Neutrophil (primary cell): ENCODE measurements at regions not wholly inside any gene's neighbourhood (a gene's known extent, or its start where the extent isn't known, plus 50 kb on each side); places are given as distances from the start of the nearest gene placed in this dataset.

Experiments
- H3K27ac ChIP-seq: fragments of 200-600 bp; sonication (generic); 2 replicates; pipeline ENCODE4 v1.5.1; 2016; ENCODE audit warnings: mild to moderate bottlenecking, moderate library complexity
- H3K27me3 ChIP-seq: fragments of 200-600 bp; sonication (generic); 2 replicates; pipeline ENCODE4 v1.6.0; 2016; ENCODE audit warnings: mild to moderate bottlenecking
- H3K36me3 ChIP-seq: fragments of 200-600 bp; sonication (generic); 2 replicates; pipeline ENCODE4 v1.5.1; 2017
- H3K4me1 ChIP-seq, 2 experiments: fragments of 200-600 bp in 1 of 2; sonication (generic) in 1 of 2; 1 replicate in 1 of 2; 2 replicates in 1 of 2; pipeline versions ENCODE4 v1.5.1 to v1.6.1; 2013 to 2016; ENCODE audit warnings: low read depth in 1 of 2, low read length in 1 of 2, mild to moderate bottlenecking in 1 of 2, moderate library complexity in 1 of 2; ENCODE audit not compliant: control insufficient read depth in 1 of 2, insufficient read depth in 1 of 2
- H3K4me3 ChIP-seq, 2 experiments: fragments of 200-600 bp in 1 of 2; sonication (generic) in 1 of 2; 1 replicate in 1 of 2; 2 replicates in 1 of 2; pipeline ENCODE4 v1.5.1; 2013 to 2016; ENCODE audit warnings: low read depth in 1 of 2, low read length in 1 of 2, mild to moderate bottlenecking in 1 of 2, moderate library complexity in 1 of 2
- H3K9me3 ChIP-seq: fragments of 200-600 bp; sonication (generic); 2 replicates; pipeline ENCODE4 v1.5.1; 2016
- CTCF ChIP-seq: fragments of 200-600 bp; sonication (generic); IDR thresholded peaks from 2 replicates; pipeline ENCODE4 v1.5.1; 2016; ENCODE audit warnings: antibody characterized with exemption

GRCh38 chr5:73323466-73323865 is 125.1 kb downstream of the FOXD1 start:
- Histone ChIP-seq H3K9me3 (no peaks in the 10 kb centered on the region), H3K27ac (no peak overlapping the region), H3K4me1 (no peaks in the 10 kb centered on the region), H3K36me3 (no peaks in the 10 kb centered on the region), H3K27me3 (peaks cover 81% of the 10 kb centered on the region), H3K4me3 (no peak overlapping the region)
- TF ChIP-seq CTCF = no peak

GRCh38 chr5:73322437-73323076 is 126.0 kb downstream of the FOXD1 start:
- no peaks in the 10 kb centered on the region for H3K9me3 ChIP-seq
- peaks cover 79% of the 10 kb centered on the region for H3K27me3 ChIP-seq
- TF ChIP-seq CTCF = no peak
- no peaks in the 10 kb centered on the region for H3K4me1 ChIP-seq
- no peak overlapping the region for H3K27ac ChIP-seq
- H3K4me3 ChIP-seq = no peak overlapping the region
- no peaks in the 10 kb centered on the region for H3K36me3 ChIP-seq

- Histone ChIP-seq H3K27me3 (peaks cover 82% of the 10 kb centered on the region), H3K4me3 (no peak overlapping the region), H3K9me3 (no peaks in the 10 kb centered on the region), H3K36me3 (no peaks in the 10 kb centered on the region), H3K4me1 (no peaks in the 10 kb centered on the region), H3K27ac (no peak overlapping the region)
- no peak for TF ChIP-seq CTCF
Measured at GRCh38 chr5:73321757-73322436, 126.7 kb downstream of the FOXD1 start.

- Histone ChIP-seq H3K4me3 (no peak overlapping the region), H3K36me3 (no peaks in the 10 kb centered on the region), H3K9me3 (no peaks in the 10 kb centered on the region), H3K4me1 (no peaks in the 10 kb centered on the region), H3K27me3 (peaks cover 88% of the 10 kb centered on the region), H3K27ac (no peak overlapping the region)
- TF ChIP-seq CTCF = no peak
Measured at GRCh38 chr5:73319036-73319435, 129.5 kb downstream of the FOXD1 start.

GRCh38 chr5:73318308-73318719 is 130.3 kb downstream of the FOXD1 start:
- H3K36me3 ChIP-seq = no peaks in the 10 kb centered on the region
- no peak for TF ChIP-seq CTCF
- H3K4me3 ChIP-seq = no peak overlapping the region
- H3K27ac ChIP-seq = no peak overlapping the region
- no peaks in the 10 kb centered on the region for H3K9me3 ChIP-seq
- H3K4me1 ChIP-seq = no peaks in the 10 kb centered on the region
- H3K27me3 ChIP-seq = peaks cover 88% of the 10 kb centered on the region
